ENCODE measurements at regions not wholly inside any gene's neighbourhood (a gene's known extent, or its start where the extent isn't known, plus 50 kb on each side); places are given as distances from the start of the nearest gene placed in this dataset.

DNA sequence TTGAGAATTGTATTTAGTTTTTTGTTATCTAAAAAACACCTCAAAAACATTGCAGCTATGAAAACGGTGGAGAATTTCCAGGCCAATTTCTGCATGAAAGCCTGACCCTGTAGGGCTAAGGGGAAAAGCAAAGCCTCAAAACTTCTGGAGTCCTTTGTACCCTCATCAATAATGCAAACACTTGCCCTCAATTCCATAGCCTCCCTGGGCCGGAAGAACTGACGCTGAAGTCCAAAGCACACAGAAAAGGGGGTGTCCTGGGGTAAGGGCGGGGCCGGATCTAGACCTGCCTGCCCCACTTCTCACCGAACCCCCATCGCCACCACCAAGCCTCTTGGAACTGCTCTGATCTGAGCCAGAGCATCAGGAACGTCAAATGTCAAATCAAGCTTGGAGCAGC, 173.9 kb upstream of the S100G start (continued):
- TF ChIP-seq, protein P1, sequence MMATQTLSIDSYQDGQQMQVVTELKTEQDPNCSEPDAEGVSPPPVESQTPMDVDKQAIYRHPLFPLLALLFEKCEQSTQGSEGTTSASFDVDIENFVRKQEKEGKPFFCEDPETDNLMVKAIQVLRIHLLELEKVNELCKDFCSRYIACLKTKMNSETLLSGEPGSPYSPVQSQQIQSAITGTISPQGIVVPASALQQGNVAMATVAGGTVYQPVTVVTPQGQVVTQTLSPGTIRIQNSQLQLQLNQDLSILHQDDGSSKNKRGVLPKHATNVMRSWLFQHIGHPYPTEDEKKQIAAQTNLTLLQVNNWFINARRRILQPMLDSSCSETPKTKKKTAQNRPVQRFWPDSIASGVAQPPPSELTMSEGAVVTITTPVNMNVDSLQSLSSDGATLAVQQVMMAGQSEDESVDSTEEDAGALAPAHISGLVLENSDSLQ (IDR thresholded peaks at IDR 0.05), result no peak

GRCh38 chrX:16476692-16477091, 173.3 kb upstream of the S100G start:
- intact Hi-C loops (cut with micrococcal nuclease; ENCODE audit: unreplicated experiment) (no loop called here), in situ Hi-C loops (cut with MboI) (no loop called here)
- H4K20me1 ChIP-seq (ENCODE audit: control insufficient read depth, insufficient read depth), result no peaks in the 10 kb centered on the region
- no peak overlapping the region for H2AFZ ChIP-seq (ENCODE audit: control insufficient read depth, low read depth, low read length)
- ChIA-PET RAD21 (ENCODE audit: unreplicated experiment) (no interaction called here), SMC1A (ENCODE audit: uncharacterized antibody, unreplicated experiment) (no interaction called here), POLR2A (no interaction called here), CTCF (interaction anchor here (0.7 to 0.9 kb wide), 2 partner anchors 8 to 10 kb away, joined by 3 read pairs; no protein-coding TSS in a partner anchor)
- no peaks in the 10 kb centered on the region for H3K79me2 ChIP-seq (ENCODE audit: control insufficient read depth, insufficient read depth, low read length)
- H3K9me3 ChIP-seq (replicated peaks; ENCODE audit: control insufficient read depth, insufficient read depth, low read length), result no peaks in the 10 kb centered on the region
- 35% methylated on average over 2 of the region's 2 CpGs for WGBS (ENCODE audit: insufficient coverage, insufficient replicate concordance, low lambda C conversion rate, missing lambda C conversion rate)
- no peak overlapping the region for H3K4me2 ChIP-seq (ENCODE audit: control insufficient read depth, insufficient read depth)
- no peak overlapping the region for H3K27ac ChIP-seq (ENCODE audit: control insufficient read depth, insufficient read depth)
- no peaks in the 10 kb centered on the region for H3K27me3 ChIP-seq (replicated peaks in 1 of 2; ENCODE audit: control insufficient read depth in 2 of 2, insufficient read depth in 2 of 2, low read length in 1 of 2)
- ATAC-seq (no peak), DNase-seq (ENCODE audit: low read depth, low spot score) (no peak), FAIRE-seq (no peak)
- no peak overlapping the region for H3K4me3 ChIP-seq
- no peaks in the 10 kb centered on the region for H3K36me3 ChIP-seq (ENCODE audit: control insufficient read depth in 2 of 2, insufficient read depth in 2 of 2, low read length in 1 of 2)
- TF ChIP-seq CEBPB (IDR thresholded peaks at IDR 0.05; ENCODE audit: borderline replicate concordance in 1 of 2, low read depth in 2 of 2, low read length in 2 of 2) (no peak), NBN (IDR thresholded peaks at IDR 0.05) (no peak), MEF2B (IDR thresholded peaks at IDR 0.05; ENCODE audit: partially characterized antibody, poor library complexity, severe bottlenecking) (no peak), ZNF384 (IDR thresholded peaks at IDR 0.05; ENCODE audit: borderline replicate concordance, low read depth, low read length) (no peak)
- TF ChIP-seq, protein P2, sequence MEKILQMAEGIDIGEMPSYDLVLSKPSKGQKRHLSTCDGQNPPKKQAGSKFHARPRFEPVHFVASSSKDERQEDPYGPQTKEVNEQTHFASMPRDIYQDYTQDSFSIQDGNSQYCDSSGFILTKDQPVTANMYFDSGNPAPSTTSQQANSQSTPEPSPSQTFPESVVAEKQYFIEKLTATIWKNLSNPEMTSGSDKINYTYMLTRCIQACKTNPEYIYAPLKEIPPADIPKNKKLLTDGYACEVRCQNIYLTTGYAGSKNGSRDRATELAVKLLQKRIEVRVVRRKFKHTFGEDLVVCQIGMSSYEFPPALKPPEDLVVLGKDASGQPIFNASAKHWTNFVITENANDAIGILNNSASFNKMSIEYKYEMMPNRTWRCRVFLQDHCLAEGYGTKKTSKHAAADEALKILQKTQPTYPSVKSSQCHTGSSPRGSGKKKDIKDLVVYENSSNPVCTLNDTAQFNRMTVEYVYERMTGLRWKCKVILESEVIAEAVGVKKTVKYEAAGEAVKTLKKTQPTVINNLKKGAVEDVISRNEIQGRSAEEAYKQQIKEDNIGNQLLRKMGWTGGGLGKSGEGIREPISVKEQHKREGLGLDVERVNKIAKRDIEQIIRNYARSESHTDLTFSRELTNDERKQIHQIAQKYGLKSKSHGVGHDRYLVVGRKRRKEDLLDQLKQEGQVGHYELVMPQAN (conservative IDR thresholded peaks at IDR 0.05), result no peak
- no peaks in the 10 kb centered on the region for H3K4me1 ChIP-seq (ENCODE audit: control insufficient read depth, insufficient read depth, low read length)
- BruUV-seq (replicated peaks), result no TSS peak
- no peak overlapping the region for H3K9ac ChIP-seq (ENCODE audit: control insufficient read depth, insufficient read depth, low read length)

Data from GM12878 (cell line).